Endothelial cell of umbilical vein (primary cell): ENCODE measurements at regions not wholly inside any gene's neighbourhood (a gene's known extent, or its start where the extent isn't known, plus 50 kb on each side); places are given as distances from the start of the nearest gene placed in this dataset.

ENCODE experiments used
- BruUV-seq: library from RNA; stranded (reverse); fragments of 400-500 nt; replicated peaks from 2 replicates; lab custom pipeline; 2021; lab: Mats Ljungman, UMichigan
- CTCF ChIA-PET: fragments of 300-600, 350-600 bp; sonication (Branson Sonifier 250); formaldehyde crosslinking; loops from one replicate; lab custom pipeline; 2021; ENCODE audit warnings: antibody characterized with exemption, inconsistent platforms; lab: Charles Lee
- POLR2A ChIA-PET: fragments of 300-600, 350-600 bp; sonication (Branson Sonifier 250); formaldehyde crosslinking; loops from one replicate; lab custom pipeline; 2021; ENCODE audit warnings: antibody characterized with exemption, inconsistent platforms; lab: Charles Lee
- DNase-seq: peaks from one replicate; pipeline ENCODE4 v3.0.0-alpha.2; 2011; ENCODE audit warnings: low read depth, low spot score
- FAIRE-seq: peaks from 2 replicates; lab custom pipeline; 2011; peaks lifted over from hg19 to GRCh38; lab: Jason Lieb, UNC
- H2AFZ ChIP-seq: 2 replicates; pipeline ENCODE4 v1.6.0; 2012; ENCODE audit warnings: low read depth, low read length, control low read depth, inconsistent platforms
- H3K27ac ChIP-seq: 2 replicates; pipeline ENCODE4 v1.5.1; 2011; ENCODE audit warnings: low read depth, mild to moderate bottlenecking, control low read depth, low read length, moderate library complexity; ENCODE audit not compliant: insufficient read depth
- H3K27me3 ChIP-seq, 2 experiments: 2 replicates each; pipeline versions ENCODE4 v1.6.0 to v1.6.1; 2011; ENCODE audit warnings: low read length in 2 of 2, mixed read lengths in 1 of 2; ENCODE audit not compliant: control insufficient read depth in 2 of 2, insufficient read depth in 2 of 2
- H3K36me3 ChIP-seq, 2 experiments: 2 replicates in 1 of 2; 3 replicates in 1 of 2; pipeline ENCODE4 v1.5.1; 2011; ENCODE audit warnings: low read length in 2 of 2, mild to moderate bottlenecking in 1 of 2, moderate library complexity in 1 of 2; ENCODE audit not compliant: control insufficient read depth in 2 of 2, insufficient read depth in 2 of 2; ENCODE audit errors: extremely low read depth in 1 of 2
- H3K4me1 ChIP-seq: 3 replicates; pipeline ENCODE4 v1.5.1; 2011; ENCODE audit warnings: mild to moderate bottlenecking, low read length; ENCODE audit not compliant: control insufficient read depth, insufficient read depth; ENCODE audit errors: extremely low read depth
- H3K4me2 ChIP-seq: 2 replicates; pipeline ENCODE4 v1.6.1; 2011; ENCODE audit warnings: low read length, control low read depth, mixed read lengths; ENCODE audit not compliant: insufficient read depth
- H3K4me3 ChIP-seq, 3 experiments: fragments of 200-600 bp in 1 of 3; sonication (generic), shearing (Covaris generic) in 1 of 3; replicated peaks in 1 of 3; 2 replicates each; pipeline ENCODE4 v1.5.1; 2011 to 2016; ENCODE audit warnings: control low read depth in 3 of 3, low read length in 3 of 3, mild to moderate bottlenecking in 2 of 3, inconsistent platforms in 1 of 3, low read depth in 1 of 3, moderate library complexity in 1 of 3; ENCODE audit not compliant: insufficient read depth in 1 of 3
- H3K79me2 ChIP-seq: 2 replicates; pipeline ENCODE4 v1.6.0; 2012; ENCODE audit warnings: low read length, inconsistent platforms; ENCODE audit not compliant: control insufficient read depth, insufficient read depth
- H3K9ac ChIP-seq: replicated peaks from 2 replicates; pipeline ENCODE3; 2011; ENCODE audit warnings: low read length, control low read depth; ENCODE audit not compliant: insufficient read depth; ENCODE audit errors: extremely low read depth
- H3K9me1 ChIP-seq: replicated peaks from 3 replicates; pipeline ENCODE4 v1.6.0; 2011; ENCODE audit warnings: mild to moderate bottlenecking, low read length; ENCODE audit not compliant: control insufficient read depth, insufficient read depth; ENCODE audit errors: extremely low read depth
- H3K9me3 ChIP-seq: replicated peaks from 2 replicates; pipeline ENCODE4 v1.5.1; 2012; ENCODE audit warnings: low read length, inconsistent platforms; ENCODE audit not compliant: control insufficient read depth, insufficient read depth
- H4K20me1 ChIP-seq: replicated peaks from 2 replicates; pipeline ENCODE3; 2011; ENCODE audit warnings: mild to moderate bottlenecking, low read length; ENCODE audit not compliant: control insufficient read depth, insufficient read depth; ENCODE audit errors: extremely low read depth
- CTCF ChIP-seq, 2 donors: IDR thresholded peaks; 1 replicate in 1 of 2; 2 replicates in 1 of 2; pipeline ENCODE4 v1.5.1; 2011; ENCODE audit warnings: low read length in 2 of 2, mild to moderate bottlenecking in 2 of 2, moderate library complexity in 2 of 2, control low read depth in 1 of 2, inconsistent platforms in 1 of 2, low read depth in 1 of 2; ENCODE audit not compliant: insufficient read depth in 1 of 2; ENCODE audit errors: extremely low read depth in 1 of 2
- EZH2 ChIP-seq: IDR thresholded peaks from 2 replicates; pipeline ENCODE4 v1.6.1; 2012; ENCODE audit warnings: borderline replicate concordance, low read depth, mild to moderate bottlenecking, moderate library complexity, low read length, inconsistent platforms; ENCODE audit not compliant: severe bottlenecking
- FOS ChIP-seq: IDR thresholded peaks from 2 replicates; pipeline ENCODE4 v1.6.1; 2011; ENCODE audit warnings: mild to moderate bottlenecking, low read length, moderate library complexity, borderline replicate concordance; ENCODE audit not compliant: insufficient read depth
- GATA2 ChIP-seq: IDR thresholded peaks from 2 replicates; pipeline ENCODE4 v1.7.0; 2011; ENCODE audit warnings: low read depth, mild to moderate bottlenecking, moderate library complexity, mixed read lengths, low read length; ENCODE audit not compliant: insufficient read length, insufficient read depth
- JUN ChIP-seq: IDR thresholded peaks from 2 replicates; pipeline ENCODE4 v1.6.1; 2011; ENCODE audit warnings: borderline replicate concordance, low read depth; ENCODE audit not compliant: insufficient read length, insufficient read depth
- MAX ChIP-seq: IDR thresholded peaks from 2 replicates; pipeline ENCODE4 v1.6.1; 2011; ENCODE audit not compliant: insufficient read depth, insufficient read length
- MYC ChIP-seq: IDR thresholded peaks from one replicate; pipeline ENCODE4 v1.6.1; 2011; ENCODE audit warnings: mild to moderate bottlenecking, low read depth, low read length
- POLR2A ChIP-seq: IDR thresholded peaks from 2 replicates; pipeline ENCODE4 v1.6.1; 2012; ENCODE audit warnings: low read depth, mild to moderate bottlenecking, control low read depth, low read length
- POLR2AphosphoS5 ChIP-seq: IDR thresholded peaks from 2 replicates; pipeline ENCODE4 v1.6.1; 2012; ENCODE audit warnings: low read depth, mild to moderate bottlenecking, control low read depth, low read length, moderate library complexity; ENCODE audit not compliant: insufficient read depth
- dilution Hi-C: fragments of 300-500 bp; cut with MboI; formaldehyde crosslinking; loops from one replicate; pipeline ENCODE4 v1.15.0; 2019; ENCODE audit warnings: low sequenced_read_pairs; ENCODE audit not compliant: extremely low pct_ligation_motif_present
- intact Hi-C: fragments of 100-400 bp; cut with micrococcal nuclease; formaldehyde crosslinking; loops from one replicate; pipeline ENCODE4 v1.10.0; 2022

- H4K20me1 ChIP-seq: no peaks in the 10 kb centered on the region
- dilution Hi-C loops: no loop called here
Measured at GRCh38 chr7:83702446-83702845, 53.5 kb upstream of the SEMA3E start.

More at GRCh38 chr7:83702446-83702845, 53.5 kb upstream of the SEMA3E start:
- Histone ChIP-seq H3K9me1 (no peaks in the 10 kb centered on the region), H3K4me2 (no peak overlapping the region), H3K79me2 (no peaks in the 10 kb centered on the region), H3K27ac (no peak overlapping the region), H3K4me1 (no peaks in the 10 kb centered on the region), H3K9ac (no peak overlapping the region), H3K9me3 (no peaks in the 10 kb centered on the region), H2AFZ (no peak overlapping the region), H3K4me3 (no peak overlapping the region), H3K36me3 (no peaks in the 10 kb centered on the region), H3K27me3 (no peaks in the 10 kb centered on the region)
- intact Hi-C loops: no loop called here
- ChIA-PET POLR2A (no interaction called here), CTCF (no interaction called here)
- FAIRE-seq (no peak), DNase-seq (no peak)
- no peak for TF ChIP-seq MYC
- no peak for TF ChIP-seq EZH2
- no peak for TF ChIP-seq JUN
- no peak for TF ChIP-seq MAX
- no peak for TF ChIP-seq POLR2AphosphoS5
- TF ChIP-seq FOS: no peak
- no peak for TF ChIP-seq GATA2
- TF ChIP-seq CTCF (IDR thresholded peaks at IDR 0.05; ENCODE audit: extremely low read depth in 1 of 2, insufficient read depth in 1 of 2, low read depth in 1 of 2, low read length in 2 of 2): no peak
- no peak for TF ChIP-seq POLR2A
- no TSS peak for BruUV-seq
